SU-DHL-6 (cell line): ENCODE measurements at regions not wholly inside any gene's neighbourhood (a gene's known extent, or its start where the extent isn't known, plus 50 kb on each side); places are given as distances from the start of the nearest gene placed in this dataset.

Experiments
- H2AFZ ChIP-seq: fragments of 200-600 bp; sonication (generic); 2 replicates; pipeline ENCODE4 v1.6.1; 2014; ENCODE audit warnings: low read depth, mild to moderate bottlenecking, moderate library complexity, mixed read lengths, antibody characterized with exemption, low read length; ENCODE audit not compliant: severe bottlenecking
- H3F3A ChIP-seq: fragments of 200-600 bp; shearing (Covaris generic); 2 replicates; pipeline ENCODE4 v1.6.0; 2016; ENCODE audit warnings: antibody characterized with exemption, mild to moderate bottlenecking; ENCODE audit not compliant: insufficient read depth
- H3K27ac ChIP-seq: fragments of 200-600 bp; sonication (generic); 2 replicates; pipeline ENCODE4 v1.5.1; 2016; ENCODE audit warnings: low read depth, mild to moderate bottlenecking, low read length, moderate library complexity, mixed read lengths
- H3K27me3 ChIP-seq: fragments of 200-600 bp; sonication (generic), shearing (Covaris generic); 2 replicates; pipeline ENCODE4 v1.6.0; 2014; ENCODE audit warnings: mild to moderate bottlenecking, low read length
- H3K36me3 ChIP-seq: fragments of 200-600 bp; sonication (generic); 2 replicates; pipeline ENCODE4 v1.6.1; 2014; ENCODE audit warnings: mild to moderate bottlenecking, low read length, mixed read lengths
- H3K4me2 ChIP-seq: fragments of 300-600, 200-600 bp; shearing (Covaris generic), sonication (generic); 2 replicates; pipeline ENCODE4 v1.6.0; 2014; ENCODE audit warnings: low read length, low read depth, mild to moderate bottlenecking; ENCODE audit not compliant: poor library complexity, severe bottlenecking
- H3K4me3 ChIP-seq: fragments of 200-600 bp; sonication (generic); 2 replicates; pipeline ENCODE4 v1.5.1; 2014; ENCODE audit warnings: antibody characterized with exemption, low read length, mild to moderate bottlenecking, mixed read lengths; ENCODE audit not compliant: insufficient read depth, poor library complexity, severe bottlenecking
- H3K79me2 ChIP-seq: fragments of 200-600 bp; sonication (generic); 2 replicates; pipeline ENCODE4 v1.6.1; 2014; ENCODE audit warnings: mild to moderate bottlenecking, low read length, moderate library complexity; ENCODE audit not compliant: insufficient read depth
- H3K9ac ChIP-seq: fragments of 200-600 bp; sonication (generic); 2 replicates; pipeline ENCODE4 v1.7.0; 2014; ENCODE audit warnings: mild to moderate bottlenecking, low read length
- H3K9me2 ChIP-seq: fragments of 200-600 bp; sonication (generic); replicated peaks from 2 replicates; pipeline ENCODE4 v1.6.1; 2014; ENCODE audit warnings: low read length; ENCODE audit not compliant: insufficient read depth
- H3K9me3 ChIP-seq: fragments of 200-600 bp; sonication (generic); 2 replicates; pipeline ENCODE4 v1.6.1; 2014; ENCODE audit warnings: low read length, mixed read lengths; ENCODE audit not compliant: insufficient read depth
- H4K20me1 ChIP-seq: fragments of 200-600 bp; sonication (generic); 2 replicates; pipeline ENCODE4 v1.6.1; 2014; ENCODE audit warnings: low read depth, mild to moderate bottlenecking, antibody characterized with exemption, low read length, moderate library complexity, mixed read lengths
- CTCF ChIP-seq: fragments of 200-600 bp; sonication (generic); IDR thresholded peaks from one replicate; pipeline ENCODE4 v1.5.1; 2017; ENCODE audit warnings: antibody characterized with exemption, mild to moderate bottlenecking, low read length, moderate library complexity; ENCODE audit not compliant: insufficient read depth, poor library complexity, severe bottlenecking
- EZH2phosphoT487 ChIP-seq: fragments of 200-600 bp; sonication (generic), shearing (Covaris generic); conservative IDR thresholded peaks from 2 replicates; pipeline ENCODE4 v1.6.1; 2018; ENCODE audit warnings: mild to moderate bottlenecking, antibody characterized with exemption, low read length, moderate library complexity, mixed read lengths

DNA sequence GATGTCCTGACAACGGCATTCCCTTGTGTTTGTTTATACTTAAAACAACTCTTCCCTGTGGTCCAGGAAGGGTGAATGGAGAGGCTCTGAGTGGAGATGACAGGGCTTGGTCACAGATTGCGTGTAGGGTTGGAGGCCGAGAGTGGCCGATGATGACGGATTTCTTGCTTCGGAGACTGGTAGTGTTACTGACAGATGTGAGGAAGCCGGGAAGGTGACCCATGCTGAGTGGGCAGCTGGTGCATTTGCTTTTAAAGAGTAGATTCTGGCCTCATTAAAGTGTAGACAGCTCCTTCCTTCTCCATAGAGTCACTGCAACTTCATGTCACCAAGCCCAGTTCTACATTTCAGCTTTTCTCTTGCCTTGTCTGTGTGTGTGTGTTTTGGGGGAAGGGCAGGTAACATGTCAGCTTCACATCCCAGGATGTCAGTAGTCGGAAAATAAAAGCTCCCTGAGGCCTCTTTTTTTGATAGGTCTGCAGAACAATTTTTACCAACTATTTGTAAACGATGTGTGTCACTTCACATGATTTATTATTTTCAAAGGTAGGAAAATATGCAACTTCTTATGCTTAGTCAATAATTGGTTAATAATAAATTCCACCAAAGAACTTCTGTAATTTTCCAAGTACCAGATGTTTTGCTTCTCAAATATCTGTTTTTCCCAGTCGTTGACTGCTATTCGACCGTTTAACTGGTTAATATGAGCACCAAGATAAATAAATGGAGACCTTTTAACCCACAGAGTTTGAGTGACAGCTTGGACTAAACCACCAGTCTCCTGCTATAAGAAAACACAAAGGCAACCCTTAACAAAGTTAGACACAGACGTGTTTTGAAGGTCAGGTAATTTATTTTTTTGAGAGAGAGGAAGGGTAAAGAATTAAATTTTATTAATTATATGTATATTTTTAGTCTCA, 436.9 kb downstream of the SLC4A3 start:
- Histone ChIP-seq H3K4me3 (no peak overlapping the region), H3F3A (no peaks in the 10 kb centered on the region), H3K79me2 (no peaks in the 10 kb centered on the region), H3K27me3 (no peaks in the 10 kb centered on the region; the same call in 1 of the 2 replicates), H3K4me2 (no peak overlapping the region), H2AFZ (no peak overlapping the region), H3K9me3 (no peaks in the 10 kb centered on the region), H3K9me2 (no peaks in the 10 kb centered on the region), H3K9ac (no peak overlapping the region), H3K36me3 (no peaks in the 10 kb centered on the region), H3K27ac (no peak overlapping the region), H4K20me1 (no peaks in the 10 kb centered on the region)
- TF ChIP-seq CTCF (no peak), EZH2phosphoT487 (no peak)

DNA sequence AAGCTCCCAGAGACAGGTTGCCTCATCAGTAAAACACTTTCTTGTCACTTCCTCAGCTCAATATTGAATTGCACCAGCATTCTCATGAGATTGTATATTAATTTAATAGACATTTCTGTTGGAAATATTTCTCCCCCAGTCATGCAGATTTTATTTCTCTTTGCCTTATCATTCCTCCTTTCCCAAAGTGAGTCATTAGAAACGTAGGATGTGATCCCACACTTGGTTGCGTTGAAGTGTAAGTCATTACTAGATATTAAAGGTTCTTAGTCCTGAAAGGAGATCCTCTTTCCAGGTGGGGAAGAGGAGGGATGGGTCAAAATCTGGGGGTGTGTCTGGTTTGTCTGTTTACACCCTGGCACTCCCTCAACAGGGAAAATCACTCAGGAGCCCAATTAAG, 438.2 kb downstream of the SLC4A3 start:
- no peaks in the 10 kb centered on the region for H3F3A ChIP-seq
- no peak overlapping the region for H3K4me2 ChIP-seq
- no peaks in the 10 kb centered on the region for H3K9me3 ChIP-seq
- H3K27ac ChIP-seq = no peak overlapping the region
- H3K4me3 ChIP-seq = no peak overlapping the region
- no peaks in the 10 kb centered on the region for H3K9me2 ChIP-seq
- no peak overlapping the region for H3K9ac ChIP-seq
- H2AFZ ChIP-seq = no peak overlapping the region
- no peaks in the 10 kb centered on the region for H4K20me1 ChIP-seq
- H3K79me2 ChIP-seq = no peaks in the 10 kb centered on the region
- TF ChIP-seq EZH2phosphoT487 (no peak), CTCF (no peak)
- H3K27me3 ChIP-seq = no peaks in the 10 kb centered on the region; the same call in 1 of the 2 replicates
- H3K36me3 ChIP-seq = no peaks in the 10 kb centered on the region

DNA sequence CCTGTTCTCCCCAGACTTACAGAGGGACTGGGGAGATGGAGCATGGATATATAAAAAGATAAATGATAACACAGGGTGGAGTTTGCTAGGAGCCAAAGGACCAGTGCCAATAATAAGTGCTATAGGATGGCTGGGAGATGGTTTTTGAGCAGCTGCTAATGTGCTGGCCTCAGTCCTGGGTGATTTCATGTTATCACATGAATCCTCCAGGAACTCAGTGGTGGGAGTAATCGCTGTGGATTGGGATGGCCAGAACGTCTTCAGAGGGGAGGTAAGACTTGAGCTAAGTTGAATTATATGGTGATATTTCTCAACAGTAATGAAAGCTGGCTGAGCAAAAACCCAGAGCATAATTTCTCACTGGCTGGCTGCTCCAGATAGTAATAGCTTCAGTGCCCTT, 441.4 kb downstream of the SLC4A3 start:
- Histone ChIP-seq H3F3A (no peaks in the 10 kb centered on the region), H3K36me3 (no peaks in the 10 kb centered on the region), H3K27me3 (no peaks in the 10 kb centered on the region; the same call in 1 of the 2 replicates), H3K4me2 (no peak overlapping the region), H4K20me1 (no peaks in the 10 kb centered on the region), H3K9me2 (no peaks in the 10 kb centered on the region), H3K9me3 (no peaks in the 10 kb centered on the region), H2AFZ (no peak overlapping the region), H3K27ac (no peak overlapping the region), H3K4me3 (no peak overlapping the region), H3K79me2 (no peaks in the 10 kb centered on the region), H3K9ac (no peak overlapping the region)
- TF ChIP-seq EZH2phosphoT487 (no peak), CTCF (no peak)
